Trophoblast cell (in vitro differentiated cells and primary cell): ENCODE measurements at regions not wholly inside any gene's neighbourhood (a gene's known extent, or its start where the extent isn't known, plus 50 kb on each side); places are given as distances from the start of the nearest gene placed in this dataset.

Experiments
- DNase-seq, 2 donors: peaks; one replicate each; pipeline ENCODE4 v3.0.0-alpha.2; 2016
- H2AFZ ChIP-seq: 2 replicates; pipeline ENCODE4 v1.6.1; 2013; ENCODE audit warnings: low read length, moderate library complexity, mild to moderate bottlenecking; ENCODE audit not compliant: insufficient read depth, poor library complexity
- H2AK5ac ChIP-seq: 2 replicates; pipeline ENCODE4 v1.6.1; 2013; ENCODE audit warnings: mild to moderate bottlenecking, low read length
- H2BK120ac ChIP-seq: 2 replicates; pipeline ENCODE4 v1.6.1; 2013; ENCODE audit warnings: low read length, mild to moderate bottlenecking, moderate library complexity; ENCODE audit not compliant: insufficient read depth, poor library complexity
- H2BK12ac ChIP-seq: 2 replicates; pipeline ENCODE4 v1.6.1; 2013; ENCODE audit warnings: mild to moderate bottlenecking, low read length, moderate library complexity
- H2BK5ac ChIP-seq: 2 replicates; pipeline ENCODE4 v1.6.1; 2013; ENCODE audit warnings: low read length, low read depth, moderate library complexity, mild to moderate bottlenecking; ENCODE audit not compliant: poor library complexity
- H3K14ac ChIP-seq: 2 replicates; pipeline ENCODE4 v1.6.1; 2013; ENCODE audit warnings: mild to moderate bottlenecking, low read length
- H3K18ac ChIP-seq: 2 replicates; pipeline ENCODE4 v1.6.1; 2013; ENCODE audit warnings: mild to moderate bottlenecking, low read length
- H3K23ac ChIP-seq: 2 replicates; pipeline ENCODE4 v1.6.1; 2013; ENCODE audit warnings: low read length
- H3K27ac ChIP-seq: 2 replicates; pipeline ENCODE4 v1.5.1; 2013; ENCODE audit warnings: low read depth, mild to moderate bottlenecking, inconsistent platforms, low read length, moderate library complexity
- H3K27me3 ChIP-seq: 2 replicates; pipeline ENCODE4 v1.6.1; 2013; ENCODE audit warnings: inconsistent platforms, mild to moderate bottlenecking, low read length, moderate library complexity; ENCODE audit not compliant: insufficient read depth
- H3K36me3 ChIP-seq, 2 experiments: 1 replicate in 1 of 2; 2 replicates in 1 of 2; pipeline ENCODE4 v1.6.1; 2013; ENCODE audit warnings: low read length in 2 of 2, mild to moderate bottlenecking in 2 of 2, moderate library complexity in 1 of 2; ENCODE audit not compliant: insufficient read depth in 2 of 2, control insufficient read depth in 1 of 2
- H3K4ac ChIP-seq: 2 replicates; pipeline ENCODE4 v1.6.1; 2013; ENCODE audit warnings: low read depth, mild to moderate bottlenecking, low read length, moderate library complexity
- H3K4me1 ChIP-seq, 2 experiments: 1 replicate in 1 of 2; 2 replicates in 1 of 2; pipeline ENCODE4 v1.6.1; 2013; ENCODE audit warnings: low read length in 2 of 2, mild to moderate bottlenecking in 2 of 2, moderate library complexity in 1 of 2; ENCODE audit not compliant: insufficient read depth in 2 of 2, control insufficient read depth in 1 of 2
- H3K4me2 ChIP-seq: 2 replicates; pipeline ENCODE4 v1.6.1; 2013; ENCODE audit warnings: inconsistent platforms, mild to moderate bottlenecking, low read length, moderate library complexity
- H3K4me3 ChIP-seq: 2 replicates; pipeline ENCODE4 v1.5.1; 2013; ENCODE audit warnings: mild to moderate bottlenecking, low read depth, low read length, inconsistent platforms
- H3K79me1 ChIP-seq: one replicate; pipeline ENCODE4 v1.6.1; 2013; ENCODE audit warnings: low read length
- H3K79me2 ChIP-seq: 2 replicates; pipeline ENCODE4 v1.6.1; 2013; ENCODE audit warnings: low read length, mild to moderate bottlenecking; ENCODE audit not compliant: control insufficient read depth, insufficient read depth, poor library complexity
- H3K9ac ChIP-seq: 2 replicates; pipeline ENCODE4 v1.6.1; 2013; ENCODE audit warnings: mild to moderate bottlenecking, low read length
- H3K9me3 ChIP-seq: 2 replicates; pipeline ENCODE4 v1.6.1; 2013; ENCODE audit warnings: low read depth, mild to moderate bottlenecking, control low read depth, inconsistent platforms, low read length; ENCODE audit not compliant: insufficient read depth
- H4K12ac ChIP-seq: 2 replicates; pipeline ENCODE4 v1.6.1; 2013; ENCODE audit warnings: low read depth, mild to moderate bottlenecking, low read length, moderate library complexity
- H4K8ac ChIP-seq: 2 replicates; pipeline ENCODE4 v1.6.1; 2013; ENCODE audit warnings: low read depth, mild to moderate bottlenecking, low read length, moderate library complexity
- H4K91ac ChIP-seq: one replicate; pipeline ENCODE4 v1.6.1; 2013; ENCODE audit warnings: low read depth, mild to moderate bottlenecking, low read length, moderate library complexity
- WGBS: extraction: QIAGEN DNeasy Blood & Tissue Kit; methylation state at CpG from one replicate; pipeline ENCODE4 v1.1.7; 2013; ENCODE audit warnings: missing lambda C conversion rate; ENCODE audit not compliant: insufficient read length, insufficient coverage; ENCODE audit errors: extremely low coverage; 5-methylcytosine and 5-hydroxymethylcytosine counted together

DNA sequence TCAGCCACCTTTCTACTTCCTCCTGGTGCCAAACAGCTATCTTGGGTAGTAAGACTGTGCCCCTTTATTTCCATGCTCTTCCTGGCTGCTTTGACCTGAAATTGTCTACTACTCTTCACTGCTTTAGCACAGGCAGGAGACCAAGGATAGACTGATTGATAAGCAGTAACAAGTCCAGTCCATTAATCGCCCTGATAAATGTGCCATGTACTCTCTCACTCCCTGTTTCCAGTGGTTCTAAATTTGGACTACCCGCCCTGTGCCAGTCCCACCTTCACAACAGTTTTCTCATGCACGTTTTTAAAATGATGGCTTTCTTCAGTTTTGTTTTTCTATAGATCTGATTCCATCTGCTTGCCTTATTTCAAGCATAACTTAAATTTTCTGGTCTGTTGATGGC is 189.6 kb upstream of the RBMS1 start:
- no CpG with 5 or more reads among the region's 3 CpGs for whole genome bisulfite sequencing
- Histone ChIP-seq H3K4me1 (no peaks in the 10 kb centered on the region), H3K79me2 (no peaks in the 10 kb centered on the region), H3K36me3 (no peaks in the 10 kb centered on the region), H4K12ac (no peak overlapping the region), H3K9ac (no peak overlapping the region), H3K14ac (no peak overlapping the region), H3K4me3 (no peak overlapping the region), H2AFZ (no peak overlapping the region), H3K4me2 (no peak overlapping the region), H3K27me3 (no peaks in the 10 kb centered on the region), H2BK120ac (no peak overlapping the region), H3K18ac (no peak overlapping the region), H2AK5ac (no peak overlapping the region), H3K4ac (no peak overlapping the region), H4K91ac (no peak overlapping the region), H3K79me1 (no peaks in the 10 kb centered on the region), H3K9me3 (no peaks in the 10 kb centered on the region), H4K8ac (no peak overlapping the region), H2BK5ac (no peak overlapping the region), H3K23ac (no peak overlapping the region), H2BK12ac (no peak overlapping the region), H3K27ac (no peak overlapping the region)
- DNase-seq: no peak

DNA sequence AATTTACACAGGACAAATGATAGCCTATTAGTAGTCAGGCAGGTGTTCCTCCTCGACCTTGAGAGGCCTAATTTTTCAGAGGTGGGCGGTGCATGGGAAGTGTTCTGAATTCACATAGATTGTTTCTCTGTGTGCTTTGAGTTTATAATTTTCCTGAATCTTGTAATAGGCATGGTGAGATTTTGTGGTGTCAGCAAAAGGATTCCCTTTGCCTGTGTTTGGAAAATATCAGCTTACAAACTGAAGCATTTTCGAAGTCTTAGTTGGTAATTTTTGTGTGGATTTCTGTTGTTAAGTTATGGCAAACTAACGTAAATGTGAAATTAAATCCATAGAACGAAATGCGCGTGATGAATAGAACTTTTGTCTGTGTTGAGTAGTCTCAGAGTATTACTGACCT is 194.0 kb upstream of the RBMS1 start:
- no peaks in the 10 kb centered on the region for H3K9me3 ChIP-seq
- no peak overlapping the region for H2AFZ ChIP-seq
- H3K23ac ChIP-seq: no peak overlapping the region
- no peak overlapping the region for H2BK120ac ChIP-seq
- no peaks in the 10 kb centered on the region for H3K79me1 ChIP-seq
- DNase-seq: no peak
- H4K8ac ChIP-seq: no peak overlapping the region
- H3K4me1 ChIP-seq: no peaks in the 10 kb centered on the region
- no peak overlapping the region for H3K14ac ChIP-seq
- no peak overlapping the region for H3K18ac ChIP-seq
- no peak overlapping the region for H2BK12ac ChIP-seq
- no peak overlapping the region for H2AK5ac ChIP-seq
- no peak overlapping the region for H3K4ac ChIP-seq
- H3K36me3 ChIP-seq: no peaks in the 10 kb centered on the region
- H4K12ac ChIP-seq: no peak overlapping the region
- no peaks in the 10 kb centered on the region for H3K79me2 ChIP-seq
- H4K91ac ChIP-seq: no peak overlapping the region
- no peak overlapping the region for H3K4me3 ChIP-seq
- H3K27ac ChIP-seq: no peak overlapping the region
- H3K27me3 ChIP-seq: no peaks in the 10 kb centered on the region
- H2BK5ac ChIP-seq: no peak overlapping the region
- no peak overlapping the region for H3K4me2 ChIP-seq
- no peak overlapping the region for H3K9ac ChIP-seq
- no CpG with 5 or more reads among the region's 7 CpGs for WGBS

DNA sequence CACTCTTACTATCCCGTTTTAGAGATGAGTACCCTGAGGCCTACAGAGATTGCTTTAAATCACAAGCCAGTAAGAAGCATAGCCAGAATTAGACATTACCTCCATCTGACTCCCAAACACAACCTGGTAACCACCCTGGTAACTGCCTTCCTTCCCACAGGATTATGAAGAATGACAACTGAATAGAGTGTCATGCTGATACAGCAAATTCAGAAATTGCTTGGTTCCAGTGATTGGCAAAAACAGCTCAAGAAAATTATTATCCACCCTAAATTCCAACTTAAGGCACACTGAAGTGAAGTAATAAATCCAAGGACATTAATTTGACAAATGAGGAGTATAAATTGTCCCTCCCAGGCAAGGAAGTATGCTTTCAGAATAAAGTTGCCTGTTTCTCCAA is 195.8 kb upstream of the RBMS1 start:
- H3K18ac ChIP-seq: no peak overlapping the region
- H3K23ac ChIP-seq: no peak overlapping the region

DNA sequence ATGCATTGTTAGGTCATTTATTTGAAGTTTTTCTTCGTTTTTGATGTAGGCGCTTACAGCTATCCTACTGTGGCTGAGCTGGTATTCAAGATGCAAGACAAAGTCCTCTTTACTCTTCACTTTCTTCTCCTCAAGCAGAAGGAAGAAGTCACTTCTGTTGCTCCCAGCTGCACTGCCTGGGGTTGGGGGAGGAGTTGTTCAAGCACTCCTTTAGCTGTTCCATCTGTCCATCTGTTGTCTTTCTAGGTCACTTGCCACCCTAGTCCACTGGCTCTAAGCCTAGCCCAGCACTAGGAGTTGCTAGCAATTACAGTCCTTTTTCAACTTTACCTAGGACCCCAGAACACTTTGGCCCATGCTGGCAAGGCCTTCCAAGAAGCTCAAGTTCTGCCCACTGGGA is 200.6 kb upstream of the RBMS1 start:
- DNase-seq: no peak
- Histone ChIP-seq H3K4me1 (peaks cover 2 to 4% of the 10 kb centered on the region in 2 experiments), H3K14ac (no peak overlapping the region), H3K23ac (no peak overlapping the region), H4K12ac (no peak overlapping the region), H3K79me2 (no peaks in the 10 kb centered on the region), H3K9ac (no peak overlapping the region), H3K4me3 (no peak overlapping the region), H3K4me2 (no peak overlapping the region), H4K91ac (no peak overlapping the region), H2BK12ac (peak overlapping the region; percentile 63), H3K9me3 (no peaks in the 10 kb centered on the region), H4K8ac (no peak overlapping the region), H3K18ac (no peak overlapping the region), H2AFZ (no peak overlapping the region), H3K79me1 (no peaks in the 10 kb centered on the region), H2BK120ac (peak overlapping the region; percentile 10), H2BK5ac (no peak overlapping the region), H2AK5ac (no peak overlapping the region), H3K27me3 (no peaks in the 10 kb centered on the region), H3K27ac (no peak overlapping the region), H3K4ac (no peak overlapping the region), H3K36me3 (no peaks in the 10 kb centered on the region)
- WGBS: no CpG with 5 or more reads among the region's 2 CpGs

More for the DNA sequence above, 195.8 kb upstream of the RBMS1 start:
- Histone ChIP-seq H3K79me2 (no peaks in the 10 kb centered on the region), H4K8ac (no peak overlapping the region), H3K14ac (no peak overlapping the region), H3K27me3 (no peaks in the 10 kb centered on the region), H2BK5ac (no peak overlapping the region), H2BK12ac (no peak overlapping the region), H2BK120ac (no peak overlapping the region), H3K4me2 (no peak overlapping the region), H3K36me3 (no peaks in the 10 kb centered on the region), H3K4ac (no peak overlapping the region), H3K9me3 (no peaks in the 10 kb centered on the region), H3K4me1 (no peaks in the 10 kb centered on the region), H2AFZ (no peak overlapping the region), H2AK5ac (no peak overlapping the region), H4K12ac (no peak overlapping the region), H4K91ac (no peak overlapping the region), H3K9ac (no peak overlapping the region), H3K4me3 (no peak overlapping the region), H3K27ac (no peak overlapping the region), H3K79me1 (no peaks in the 10 kb centered on the region)
- DNase-seq: no peak
- no CpG with 5 or more reads among the region's 1 CpG for WGBS
